ENCODE measurements at regions not wholly inside any gene's neighbourhood (a gene's known extent, or its start where the extent isn't known, plus 50 kb on each side); places are given as distances from the start of the nearest gene placed in this dataset.

DNA sequence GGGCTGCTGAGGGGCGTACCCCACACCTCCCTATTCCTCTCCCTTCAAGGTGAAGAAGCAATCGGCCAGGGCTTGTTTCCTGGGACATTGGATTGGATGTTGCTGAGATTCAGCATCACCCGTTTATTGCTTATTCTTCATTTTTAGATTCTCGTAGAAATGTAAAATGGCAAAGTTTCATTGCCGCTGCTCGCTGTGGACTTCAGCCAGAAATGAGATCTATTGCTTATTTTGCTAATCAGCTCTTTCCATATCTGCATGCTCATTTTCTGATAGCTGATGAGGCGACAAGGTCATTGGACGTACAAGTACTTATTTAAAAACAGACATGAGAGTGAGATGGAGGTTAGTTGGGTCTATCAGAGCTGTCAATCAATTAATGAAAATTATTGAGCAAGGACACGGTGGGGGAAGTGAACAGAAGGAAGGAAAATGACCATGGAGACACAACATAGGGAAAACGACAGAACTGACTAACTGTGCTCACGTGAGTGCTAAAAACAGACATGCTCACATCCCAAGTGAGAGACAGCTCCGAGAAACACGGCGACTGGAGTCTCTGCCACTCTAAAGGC is 471.2 kb downstream of the NR2F2 start:
- H3K9ac ChIP-seq (ENCODE audit: insufficient read depth, low read length), result no peak overlapping the region

DNA sequence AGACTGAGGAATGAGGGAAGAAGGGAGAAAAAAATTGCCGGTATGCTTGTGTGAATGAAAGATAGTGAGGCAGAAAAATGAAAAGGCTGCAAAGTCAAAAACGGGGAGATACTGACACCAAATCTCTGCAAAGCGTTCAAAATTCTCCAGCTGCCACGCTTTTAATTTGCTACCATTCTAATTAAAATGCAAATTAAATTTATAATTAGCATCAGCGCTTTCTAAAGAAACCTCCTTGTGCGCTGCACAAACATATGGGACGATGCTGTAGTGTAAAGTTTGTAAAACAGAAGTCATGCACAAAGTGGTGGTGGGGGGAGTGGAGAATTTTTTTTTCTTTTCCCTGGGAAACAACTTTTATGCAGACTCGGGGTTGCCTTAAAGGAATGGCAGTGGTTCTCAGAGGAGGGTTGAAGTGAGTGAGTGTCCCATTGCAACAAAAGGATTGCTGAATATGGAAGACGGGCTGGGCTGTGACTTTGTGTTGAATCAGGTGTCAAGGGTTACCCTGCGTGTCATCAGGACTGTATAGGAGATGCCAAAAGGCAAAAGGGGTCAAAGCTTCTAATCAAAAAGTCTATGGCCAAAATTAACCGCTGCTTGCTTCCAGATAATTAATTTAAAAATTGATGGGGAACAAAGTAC is 472.2 kb downstream of the NR2F2 start:
- Histone ChIP-seq H3K4me1 (ENCODE audit: control insufficient read depth, extremely low read depth, insufficient read depth, low read length) (no peaks in the 10 kb centered on the region), H3K4me3 (replicated peaks in 1 of 4; ENCODE audit: control extremely low read depth in 1 of 4, insufficient read depth in 1 of 4, low read depth in 3 of 4, low read length in 4 of 4) (no peak overlapping the region), H4K20me1 (ENCODE audit: control insufficient read depth, extremely low read depth, insufficient read depth, low read length) (no peaks in the 10 kb centered on the region), H3K9ac (ENCODE audit: insufficient read depth, low read length) (no peak overlapping the region), H3K9me3 (ENCODE audit: control insufficient read depth, insufficient read depth, low read depth, low read length) (no peaks in the 10 kb centered on the region), H3K36me3 (ENCODE audit: control insufficient read depth, insufficient read depth, low read length) (no peaks in the 10 kb centered on the region), H3K27ac (ENCODE audit: insufficient read depth, low read length) (no peak overlapping the region), H2AFZ (ENCODE audit: low read length) (no peak overlapping the region), H3K4me2 (ENCODE audit: extremely low read depth, insufficient read depth, low read length) (no peak overlapping the region), H3K27me3 (ENCODE audit: control insufficient read depth, insufficient read depth, low read length) (no peaks in the 10 kb centered on the region), H3K79me2 (ENCODE audit: control insufficient read depth, insufficient read depth, low read length) (no peaks in the 10 kb centered on the region)
- TF ChIP-seq EZH2 (IDR thresholded peaks at IDR 0.05; ENCODE audit: low read length, missing control alignments), result no peak
- TF ChIP-seq, protein P1, sequence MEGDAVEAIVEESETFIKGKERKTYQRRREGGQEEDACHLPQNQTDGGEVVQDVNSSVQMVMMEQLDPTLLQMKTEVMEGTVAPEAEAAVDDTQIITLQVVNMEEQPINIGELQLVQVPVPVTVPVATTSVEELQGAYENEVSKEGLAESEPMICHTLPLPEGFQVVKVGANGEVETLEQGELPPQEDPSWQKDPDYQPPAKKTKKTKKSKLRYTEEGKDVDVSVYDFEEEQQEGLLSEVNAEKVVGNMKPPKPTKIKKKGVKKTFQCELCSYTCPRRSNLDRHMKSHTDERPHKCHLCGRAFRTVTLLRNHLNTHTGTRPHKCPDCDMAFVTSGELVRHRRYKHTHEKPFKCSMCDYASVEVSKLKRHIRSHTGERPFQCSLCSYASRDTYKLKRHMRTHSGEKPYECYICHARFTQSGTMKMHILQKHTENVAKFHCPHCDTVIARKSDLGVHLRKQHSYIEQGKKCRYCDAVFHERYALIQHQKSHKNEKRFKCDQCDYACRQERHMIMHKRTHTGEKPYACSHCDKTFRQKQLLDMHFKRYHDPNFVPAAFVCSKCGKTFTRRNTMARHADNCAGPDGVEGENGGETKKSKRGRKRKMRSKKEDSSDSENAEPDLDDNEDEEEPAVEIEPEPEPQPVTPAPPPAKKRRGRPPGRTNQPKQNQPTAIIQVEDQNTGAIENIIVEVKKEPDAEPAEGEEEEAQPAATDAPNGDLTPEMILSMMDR (conservative IDR thresholded peaks at IDR 0.05 in 1 of 2, IDR thresholded peaks at IDR 0.05 in 1 of 2; ENCODE audit: low read depth in 1 of 2, low read length in 2 of 2), result no peak
- DNase-seq (ENCODE audit: low read depth in 2 of 2), result no peak

More for the DNA sequence above, 471.2 kb downstream of the NR2F2 start:
- no peaks in the 10 kb centered on the region for H3K36me3 ChIP-seq (ENCODE audit: control insufficient read depth, insufficient read depth, low read length)
- no peak overlapping the region for H3K4me2 ChIP-seq (ENCODE audit: extremely low read depth, insufficient read depth, low read length)
- peak overlapping the region in 1 of 4 experiments; percentile 29 for H3K4me3 ChIP-seq (replicated peaks in 1 of 4; ENCODE audit: control extremely low read depth in 1 of 4, insufficient read depth in 1 of 4, low read depth in 3 of 4, low read length in 4 of 4)
- no peaks in the 10 kb centered on the region for H4K20me1 ChIP-seq (ENCODE audit: control insufficient read depth, extremely low read depth, insufficient read depth, low read length)
- H3K4me1 ChIP-seq (ENCODE audit: control insufficient read depth, extremely low read depth, insufficient read depth, low read length), result no peaks in the 10 kb centered on the region
- H3K79me2 ChIP-seq (ENCODE audit: control insufficient read depth, insufficient read depth, low read length), result no peaks in the 10 kb centered on the region
- H3K27ac ChIP-seq (ENCODE audit: insufficient read depth, low read length), result no peak overlapping the region
- DNase-seq (ENCODE audit: low read depth in 2 of 2), result no peak
- H3K9me3 ChIP-seq (ENCODE audit: control insufficient read depth, insufficient read depth, low read depth, low read length), result no peaks in the 10 kb centered on the region
- H2AFZ ChIP-seq (ENCODE audit: low read length), result no peak overlapping the region
- TF ChIP-seq EZH2 (IDR thresholded peaks at IDR 0.05; ENCODE audit: low read length, missing control alignments), result no peak
- TF ChIP-seq, protein P1 (conservative IDR thresholded peaks at IDR 0.05 in 1 of 2, IDR thresholded peaks at IDR 0.05 in 1 of 2; ENCODE audit: low read depth in 1 of 2, low read length in 2 of 2), result no peak
- H3K27me3 ChIP-seq (ENCODE audit: control insufficient read depth, insufficient read depth, low read length), result no peaks in the 10 kb centered on the region

GRCh38 chr15:96804754-96805153 is 474.3 kb downstream of the NR2F2 start:
- Histone ChIP-seq H3K9ac (ENCODE audit: insufficient read depth, low read length) (no peak overlapping the region), H2AFZ (ENCODE audit: low read length) (no peak overlapping the region), H3K36me3 (ENCODE audit: control insufficient read depth, insufficient read depth, low read length) (no peaks in the 10 kb centered on the region), H3K79me2 (ENCODE audit: control insufficient read depth, insufficient read depth, low read length) (no peaks in the 10 kb centered on the region), H4K20me1 (ENCODE audit: control insufficient read depth, extremely low read depth, insufficient read depth, low read length) (no peaks in the 10 kb centered on the region), H3K4me3 (replicated peaks in 1 of 4; ENCODE audit: control extremely low read depth in 1 of 4, insufficient read depth in 1 of 4, low read depth in 3 of 4, low read length in 4 of 4) (no peak overlapping the region), H3K27me3 (ENCODE audit: control insufficient read depth, insufficient read depth, low read length) (no peaks in the 10 kb centered on the region), H3K4me1 (ENCODE audit: control insufficient read depth, extremely low read depth, insufficient read depth, low read length) (no peaks in the 10 kb centered on the region), H3K4me2 (ENCODE audit: extremely low read depth, insufficient read depth, low read length) (no peak overlapping the region), H3K27ac (ENCODE audit: insufficient read depth, low read length) (no peak overlapping the region), H3K9me3 (ENCODE audit: control insufficient read depth, insufficient read depth, low read depth, low read length) (no peaks in the 10 kb centered on the region)
- DNase-seq (ENCODE audit: low read depth in 2 of 2), result no peak
- no peak for TF ChIP-seq EZH2 (IDR thresholded peaks at IDR 0.05; ENCODE audit: low read length, missing control alignments)
- TF ChIP-seq, protein P1 (conservative IDR thresholded peaks at IDR 0.05 in 1 of 2, IDR thresholded peaks at IDR 0.05 in 1 of 2; ENCODE audit: low read depth in 1 of 2, low read length in 2 of 2), result no peak

Measured in fibroblast of lung (primary cell).